SK-N-SH treated with all-trans-retinoic acid at 6 μM for 48 hours (cell line): ENCODE measurements at regions not wholly inside any gene's neighbourhood (a gene's known extent, or its start where the extent isn't known, plus 50 kb on each side); places are given as distances from the start of the nearest gene placed in this dataset.

ENCODE experiments used
- ATAC-seq: fragments of 200-7000 bp; cut with Tn5 transposase; 3 replicates; pipeline ENCODE4 v1.9.1; 2020; ENCODE audit warnings: mild to moderate bottlenecking, moderate library complexity
- ARNTL ChIP-seq: fragments of 450-650 bp; formaldehyde crosslinking; IDR thresholded peaks from 2 replicates; pipeline ENCODE4 v1.5.0; 2020; ENCODE audit warnings: low read depth, mild to moderate bottlenecking, moderate library complexity, borderline replicate concordance
- BACH2 ChIP-seq: fragments of 250-450 bp; sonication (Bioruptor Pico); IDR thresholded peaks from 2 replicates; pipeline ENCODE4 v1.9.0; 2021; ENCODE audit warnings: mild to moderate bottlenecking, borderline replicate concordance
- CSDC2 ChIP-seq: fragments of 250-450 bp; sonication (Bioruptor Pico); IDR thresholded peaks from 2 replicates; pipeline ENCODE4 v1.5.0; 2020; ENCODE audit warnings: mild to moderate bottlenecking, moderate library complexity
- ESRRG ChIP-seq: fragments of 250-450 bp; sonication (Bioruptor Pico); IDR thresholded peaks from 2 replicates; pipeline ENCODE4 v1.6.1; 2021; ENCODE audit warnings: mild to moderate bottlenecking
- GLIS3 ChIP-seq: fragments of 250-450 bp; sonication (Bioruptor Pico); IDR thresholded peaks from 2 replicates; pipeline ENCODE4 v1.5.0; 2020; ENCODE audit warnings: mild to moderate bottlenecking, moderate library complexity
- ISL1 ChIP-seq: fragments of 250-450 bp; sonication (Bioruptor Pico); IDR thresholded peaks from 2 replicates; pipeline ENCODE4 v2.1.2; 2022; ENCODE audit warnings: mild to moderate bottlenecking, moderate library complexity
- OSR1 ChIP-seq: fragments of 250-450 bp; sonication (Bioruptor Pico); IDR thresholded peaks from 2 replicates; pipeline ENCODE4 v1.8.0; 2022; ENCODE audit warnings: moderate library complexity, mild to moderate bottlenecking, inconsistent platforms
- PPARA ChIP-seq: fragments of 250-450 bp; sonication (Bioruptor Pico); IDR thresholded peaks from 2 replicates; pipeline ENCODE4 v1.5.0; 2020; ENCODE audit warnings: mild to moderate bottlenecking, borderline replicate concordance
- RARB ChIP-seq: fragments of 250-450 bp; sonication (Bioruptor Pico); IDR thresholded peaks from 2 replicates; pipeline ENCODE4 v1.8.0; 2021; ENCODE audit warnings: mild to moderate bottlenecking, moderate library complexity
- SNAI2 ChIP-seq: fragments of 250-450 bp; sonication (Bioruptor Pico); IDR thresholded peaks from 2 replicates; pipeline ENCODE4 v1.5.0; 2020; ENCODE audit warnings: mild to moderate bottlenecking, moderate library complexity
- TCF4 ChIP-seq: fragments of 250-450 bp; sonication (Bioruptor Pico); IDR thresholded peaks from 2 replicates; pipeline ENCODE4 v1.8.0; 2021; ENCODE audit warnings: mild to moderate bottlenecking, moderate library complexity, borderline replicate concordance
- TOX ChIP-seq: fragments of 250-450 bp; sonication (Bioruptor Pico); IDR thresholded peaks from 2 replicates; pipeline ENCODE4 v1.8.0; 2021; ENCODE audit warnings: mild to moderate bottlenecking, moderate library complexity, borderline replicate concordance
- ZC3H10 ChIP-seq: fragments of 250-450 bp; sonication (Bioruptor Pico); IDR thresholded peaks from 2 replicates; pipeline ENCODE4 v1.5.1; 2021; ENCODE audit warnings: mild to moderate bottlenecking, moderate library complexity
- ZFP3 ChIP-seq: fragments of 250-450 bp; sonication (Bioruptor Pico); IDR thresholded peaks from 2 replicates; pipeline ENCODE4 v1.5.0; 2020; ENCODE audit warnings: mild to moderate bottlenecking, moderate library complexity
- ZFP30 ChIP-seq: fragments of 450-650 bp; formaldehyde crosslinking; IDR thresholded peaks from 2 replicates; pipeline ENCODE4 v1.5.0; 2022; ENCODE audit warnings: mild to moderate bottlenecking, moderate library complexity
- ZNF565 ChIP-seq: fragments of 450-650 bp; formaldehyde crosslinking; conservative IDR thresholded peaks from 2 replicates; pipeline ENCODE4 v1.5.0; 2020; ENCODE audit warnings: low read depth, mild to moderate bottlenecking, moderate library complexity
- ZNF70 ChIP-seq: fragments of 450-650 bp; formaldehyde crosslinking; IDR thresholded peaks from 2 replicates; pipeline ENCODE4 v1.5.0; 2020; ENCODE audit warnings: mild to moderate bottlenecking, moderate library complexity
- ZNF8 ChIP-seq: fragments of 450-650 bp; formaldehyde crosslinking; IDR thresholded peaks from 2 replicates; pipeline ENCODE4 v1.5.0; 2020; ENCODE audit warnings: mild to moderate bottlenecking, moderate library complexity
- TF ChIP-seq, protein P1 (sequence below): fragments of 250-450 bp; sonication (Bioruptor Pico); IDR thresholded peaks from 2 replicates; pipeline ENCODE4 v1.5.1; 2021; ENCODE audit warnings: mild to moderate bottlenecking, moderate library complexity
- TF ChIP-seq, protein P2 (sequence below): fragments of 250-450 bp; sonication (Bioruptor Pico); IDR thresholded peaks from 2 replicates; pipeline ENCODE4 v1.8.0; 2020; ENCODE audit warnings: mild to moderate bottlenecking, moderate library complexity, borderline replicate concordance
- TF ChIP-seq, protein P3 (sequence below): fragments of 250-450 bp; sonication (Bioruptor Pico); IDR thresholded peaks from 2 replicates; pipeline ENCODE4 v1.5.0; 2020; ENCODE audit warnings: mild to moderate bottlenecking, moderate library complexity
- TF ChIP-seq, protein P4 (sequence below): fragments of 250-450 bp; sonication (Bioruptor Pico); IDR thresholded peaks from 2 replicates; pipeline ENCODE4 v1.8.0; 2021; ENCODE audit warnings: low read depth, mild to moderate bottlenecking, moderate library complexity, borderline replicate concordance

DNA sequence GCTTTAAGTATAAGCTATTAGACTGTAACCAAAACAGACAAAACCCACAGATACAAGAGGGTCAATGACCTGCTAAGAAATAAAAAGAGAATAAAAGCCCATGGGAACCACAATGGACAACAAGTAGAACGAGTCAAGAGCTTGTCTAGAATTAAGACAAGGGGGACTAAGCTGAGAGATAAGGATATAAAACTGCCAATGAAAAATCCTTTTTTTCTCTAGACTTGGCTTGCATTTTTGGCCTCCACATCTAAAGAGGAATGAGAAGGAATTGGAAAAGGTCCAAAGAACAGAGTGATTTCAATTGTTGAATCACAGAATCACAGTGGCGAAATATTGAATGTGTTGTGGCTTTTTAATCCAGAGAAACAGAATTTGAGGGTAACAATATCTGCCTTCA is 135.7 kb downstream of the QDPR start:
- no peak for ATAC-seq

DNA sequence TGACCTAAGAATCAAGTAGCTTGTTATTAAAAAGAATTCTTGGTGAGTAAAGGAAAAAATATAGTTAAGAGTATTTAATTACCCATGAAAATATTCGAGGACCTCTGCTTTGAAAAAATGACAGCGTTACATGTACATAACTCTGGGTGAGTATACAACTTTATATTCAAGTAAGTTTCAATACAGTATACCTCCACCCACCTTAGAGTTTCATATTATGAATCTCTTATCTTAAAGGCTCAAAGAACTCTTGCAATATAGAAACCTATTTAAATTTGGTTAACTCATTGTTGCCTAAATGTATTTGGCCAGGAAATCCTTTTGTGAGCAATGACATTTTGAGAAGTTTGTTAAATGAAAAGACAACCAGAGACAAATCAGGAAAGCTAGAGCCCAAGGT is 138.2 kb downstream of the QDPR start:
- ATAC-seq: no peak
- no peak for TF ChIP-seq PPARA (CRISPR knock-in tag)
- TF ChIP-seq ZNF70 (CRISPR knock-in tag): no peak
- TF ChIP-seq, protein P1, sequence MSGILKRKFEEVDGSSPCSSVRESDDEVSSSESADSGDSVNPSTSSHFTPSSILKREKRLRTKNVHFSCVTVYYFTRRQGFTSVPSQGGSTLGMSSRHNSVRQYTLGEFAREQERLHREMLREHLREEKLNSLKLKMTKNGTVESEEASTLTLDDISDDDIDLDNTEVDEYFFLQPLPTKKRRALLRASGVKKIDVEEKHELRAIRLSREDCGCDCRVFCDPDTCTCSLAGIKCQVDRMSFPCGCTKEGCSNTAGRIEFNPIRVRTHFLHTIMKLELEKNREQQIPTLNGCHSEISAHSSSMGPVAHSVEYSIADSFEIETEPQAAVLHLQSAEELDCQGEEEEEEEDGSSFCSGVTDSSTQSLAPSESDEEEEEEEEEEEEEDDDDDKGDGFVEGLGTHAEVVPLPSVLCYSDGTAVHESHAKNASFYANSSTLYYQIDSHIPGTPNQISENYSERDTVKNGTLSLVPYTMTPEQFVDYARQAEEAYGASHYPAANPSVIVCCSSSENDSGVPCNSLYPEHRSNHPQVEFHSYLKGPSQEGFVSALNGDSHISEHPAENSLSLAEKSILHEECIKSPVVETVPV (CRISPR knock-in tag): no peak
- no peak for TF ChIP-seq RARB (CRISPR knock-in tag)
- TF ChIP-seq TCF4: no peak
- no peak for TF ChIP-seq ZFP3 (CRISPR knock-in tag)
- TF ChIP-seq ARNTL: no peak
- TF ChIP-seq, protein P2, sequence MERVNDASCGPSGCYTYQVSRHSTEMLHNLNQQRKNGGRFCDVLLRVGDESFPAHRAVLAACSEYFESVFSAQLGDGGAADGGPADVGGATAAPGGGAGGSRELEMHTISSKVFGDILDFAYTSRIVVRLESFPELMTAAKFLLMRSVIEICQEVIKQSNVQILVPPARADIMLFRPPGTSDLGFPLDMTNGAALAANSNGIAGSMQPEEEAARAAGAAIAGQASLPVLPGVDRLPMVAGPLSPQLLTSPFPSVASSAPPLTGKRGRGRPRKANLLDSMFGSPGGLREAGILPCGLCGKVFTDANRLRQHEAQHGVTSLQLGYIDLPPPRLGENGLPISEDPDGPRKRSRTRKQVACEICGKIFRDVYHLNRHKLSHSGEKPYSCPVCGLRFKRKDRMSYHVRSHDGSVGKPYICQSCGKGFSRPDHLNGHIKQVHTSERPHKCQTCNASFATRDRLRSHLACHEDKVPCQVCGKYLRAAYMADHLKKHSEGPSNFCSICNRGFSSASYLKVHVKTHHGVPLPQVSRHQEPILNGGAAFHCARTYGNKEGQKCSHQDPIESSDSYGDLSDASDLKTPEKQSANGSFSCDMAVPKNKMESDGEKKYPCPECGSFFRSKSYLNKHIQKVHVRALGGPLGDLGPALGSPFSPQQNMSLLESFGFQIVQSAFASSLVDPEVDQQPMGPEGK (CRISPR knock-in tag): no peak
- TF ChIP-seq ZNF8 (CRISPR knock-in tag): no peak
- no peak for TF ChIP-seq TOX (CRISPR knock-in tag)
- no peak for TF ChIP-seq GLIS3 (CRISPR knock-in tag)
- no peak for TF ChIP-seq ZC3H10 (CRISPR knock-in tag)
- no peak for TF ChIP-seq BACH2
- no peak for TF ChIP-seq ISL1 (CRISPR knock-in tag)
- TF ChIP-seq, protein P3, sequence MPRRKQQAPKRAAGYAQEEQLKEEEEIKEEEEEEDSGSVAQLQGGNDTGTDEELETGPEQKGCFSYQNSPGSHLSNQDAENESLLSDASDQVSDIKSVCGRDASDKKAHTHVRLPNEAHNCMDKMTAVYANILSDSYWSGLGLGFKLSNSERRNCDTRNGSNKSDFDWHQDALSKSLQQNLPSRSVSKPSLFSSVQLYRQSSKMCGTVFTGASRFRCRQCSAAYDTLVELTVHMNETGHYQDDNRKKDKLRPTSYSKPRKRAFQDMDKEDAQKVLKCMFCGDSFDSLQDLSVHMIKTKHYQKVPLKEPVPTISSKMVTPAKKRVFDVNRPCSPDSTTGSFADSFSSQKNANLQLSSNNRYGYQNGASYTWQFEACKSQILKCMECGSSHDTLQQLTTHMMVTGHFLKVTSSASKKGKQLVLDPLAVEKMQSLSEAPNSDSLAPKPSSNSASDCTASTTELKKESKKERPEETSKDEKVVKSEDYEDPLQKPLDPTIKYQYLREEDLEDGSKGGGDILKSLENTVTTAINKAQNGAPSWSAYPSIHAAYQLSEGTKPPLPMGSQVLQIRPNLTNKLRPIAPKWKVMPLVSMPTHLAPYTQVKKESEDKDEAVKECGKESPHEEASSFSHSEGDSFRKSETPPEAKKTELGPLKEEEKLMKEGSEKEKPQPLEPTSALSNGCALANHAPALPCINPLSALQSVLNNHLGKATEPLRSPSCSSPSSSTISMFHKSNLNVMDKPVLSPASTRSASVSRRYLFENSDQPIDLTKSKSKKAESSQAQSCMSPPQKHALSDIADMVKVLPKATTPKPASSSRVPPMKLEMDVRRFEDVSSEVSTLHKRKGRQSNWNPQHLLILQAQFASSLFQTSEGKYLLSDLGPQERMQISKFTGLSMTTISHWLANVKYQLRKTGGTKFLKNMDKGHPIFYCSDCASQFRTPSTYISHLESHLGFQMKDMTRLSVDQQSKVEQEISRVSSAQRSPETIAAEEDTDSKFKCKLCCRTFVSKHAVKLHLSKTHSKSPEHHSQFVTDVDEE (CRISPR knock-in tag): no peak
- no peak for TF ChIP-seq CSDC2 (CRISPR knock-in tag)

More for the DNA sequence above, 135.7 kb downstream of the QDPR start:
- TF ChIP-seq ZNF8 (CRISPR knock-in tag) (no peak), GLIS3 (CRISPR knock-in tag) (no peak), OSR1 (no peak), ISL1 (CRISPR knock-in tag) (no peak), TCF4 (no peak), ESRRG (CRISPR knock-in tag) (no peak), CSDC2 (CRISPR knock-in tag) (no peak), BACH2 (no peak), ZFP30 (CRISPR knock-in tag) (no peak), SNAI2 (CRISPR knock-in tag) (no peak), ARNTL (no peak), ZNF565 (CRISPR knock-in tag) (no peak), RARB (CRISPR knock-in tag) (no peak)
- TF ChIP-seq, protein P4, sequence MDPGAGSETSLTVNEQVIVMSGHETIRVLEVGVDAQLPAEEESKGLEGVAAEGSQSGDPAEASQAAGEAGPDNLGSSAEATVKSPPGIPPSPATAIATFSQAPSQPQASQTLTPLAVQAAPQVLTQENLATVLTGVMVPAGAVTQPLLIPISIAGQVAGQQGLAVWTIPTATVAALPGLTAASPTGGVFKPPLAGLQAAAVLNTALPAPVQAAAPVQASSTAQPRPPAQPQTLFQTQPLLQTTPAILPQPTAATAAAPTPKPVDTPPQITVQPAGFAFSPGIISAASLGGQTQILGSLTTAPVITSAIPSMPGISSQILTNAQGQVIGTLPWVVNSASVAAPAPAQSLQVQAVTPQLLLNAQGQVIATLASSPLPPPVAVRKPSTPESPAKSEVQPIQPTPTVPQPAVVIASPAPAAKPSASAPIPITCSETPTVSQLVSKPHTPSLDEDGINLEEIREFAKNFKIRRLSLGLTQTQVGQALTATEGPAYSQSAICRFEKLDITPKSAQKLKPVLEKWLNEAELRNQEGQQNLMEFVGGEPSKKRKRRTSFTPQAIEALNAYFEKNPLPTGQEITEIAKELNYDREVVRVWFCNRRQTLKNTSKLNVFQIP: no peak
- TF ChIP-seq, protein P2 (CRISPR knock-in tag): no peak
- TF ChIP-seq, protein P3 (CRISPR knock-in tag): no peak
- TF ChIP-seq, protein P1 (CRISPR knock-in tag): no peak
